A549 (cell line): ENCODE measurements at regions not wholly inside any gene's neighbourhood (a gene's known extent, or its start where the extent isn't known, plus 50 kb on each side); places are given as distances from the start of the nearest gene placed in this dataset.

ENCODE experiments used
- ATAC-seq, 2 experiments: fragments of 200-7000 bp in 1 of 2; fragments of >200 bp in 1 of 2; cut with Nextera tagmentation in 1 of 2; cut with Tn5 transposase in 1 of 2; 3 replicates each; pipeline versions ENCODE4 v1.8.0 to v1.9.1; 2018 to 2020; ENCODE audit warnings: mild to moderate bottlenecking in 1 of 2, moderate library complexity in 1 of 2
- CTCF ChIA-PET: fragments of 300-600 bp; sonication (Branson Sonifier 250); formaldehyde crosslinking; extraction: SDS; loops from one replicate; lab custom pipeline; 2021; ENCODE audit warnings: antibody characterized with exemption, inconsistent platforms; lab: Yijun Ruan, JAX
- POLR2A ChIA-PET: fragments of 350-600 bp; formaldehyde crosslinking; extraction: SDS; loops from one replicate; lab custom pipeline; 2021; ENCODE audit warnings: antibody characterized with exemption, inconsistent platforms; lab: Yijun Ruan, JAX
- DNase-seq, 2 experiments: peaks; one replicate each; pipeline versions ENCODE4 v3.0.0 to v3.0.0-alpha.2; 2011 to 2016; ENCODE audit warnings: low read depth in 1 of 2, low spot score in 1 of 2
- FAIRE-seq: peaks from 2 replicates; lab custom pipeline; 2011; peaks lifted over from hg19 to GRCh38; lab: Jason Lieb, UNC
- H3K27ac ChIP-seq, 2 experiments: fragments of >200 bp; sonication (Bioruptor Twin); formaldehyde crosslinking; 3 replicates each; pipeline ENCODE4 v1.5.1; 2016 to 2017
- H3K4me1 ChIP-seq: fragments of >200 bp; sonication (Bioruptor Twin); formaldehyde crosslinking; 3 replicates; pipeline ENCODE4 v1.6.1; 2016
- H3K4me2 ChIP-seq: fragments of >200 bp; sonication (Bioruptor Twin); formaldehyde crosslinking; 3 replicates; pipeline ENCODE4 v1.6.1; 2016
- H3K4me3 ChIP-seq: fragments of >200 bp; sonication (Bioruptor Twin); formaldehyde crosslinking; 3 replicates; pipeline ENCODE4 v1.5.1; 2016
- H3K9me3 ChIP-seq: fragments of >200 bp; sonication (Bioruptor Twin); formaldehyde crosslinking; 3 replicates; pipeline ENCODE4 v1.6.1; 2016
- BHLHE40 ChIP-seq: IDR thresholded peaks from 2 replicates; pipeline ENCODE4 v1.6.1; 2012; ENCODE audit warnings: low read depth, low read length, inconsistent platforms
- CBX2 ChIP-seq: fragments of 200-600 bp; sonication (generic); IDR thresholded peaks from 2 replicates; pipeline ENCODE4 v1.6.1; 2016; ENCODE audit warnings: low read depth, mild to moderate bottlenecking, borderline replicate concordance
- CBX8 ChIP-seq: fragments of 200-600 bp; sonication (generic); IDR thresholded peaks from 2 replicates; pipeline ENCODE4 v1.6.1; 2016
- CHD4 ChIP-seq: fragments of 200-600 bp; sonication (generic); IDR thresholded peaks from 2 replicates; pipeline ENCODE4 v1.6.1; 2016; ENCODE audit warnings: antibody characterized with exemption, mild to moderate bottlenecking, borderline replicate concordance
- EHMT2 ChIP-seq: fragments of 200-600 bp; sonication (generic); IDR thresholded peaks from 2 replicates; pipeline ENCODE4 v1.6.1; 2016; ENCODE audit warnings: antibody characterized with exemption, low read depth, mild to moderate bottlenecking, moderate library complexity
- FOSB ChIP-seq: fragments of 250-450 bp; sonication (Bioruptor Pico); IDR thresholded peaks from 2 replicates; pipeline ENCODE4 v1.5.0; 2020; ENCODE audit warnings: mild to moderate bottlenecking, moderate library complexity
- FOXS1 ChIP-seq: fragments of 250-450 bp; sonication (Bioruptor Pico); IDR thresholded peaks from 2 replicates; pipeline ENCODE4 v1.5.0; 2020; ENCODE audit warnings: mild to moderate bottlenecking, moderate library complexity
- JUNB ChIP-seq: fragments of >200 bp; sonication (Bioruptor Twin); formaldehyde crosslinking; IDR thresholded peaks from 2 replicates; pipeline ENCODE4 v1.6.1; 2016
- MAFK ChIP-seq: fragments of 450-650 bp; IDR thresholded peaks from 2 replicates; pipeline ENCODE4 v1.6.1; 2014; ENCODE audit not compliant: partially characterized antibody
- PHF8 ChIP-seq: fragments of 200-600 bp; sonication (generic); IDR thresholded peaks from 2 replicates; pipeline ENCODE4 v1.6.1; 2016; ENCODE audit warnings: low read depth, mild to moderate bottlenecking, antibody characterized with exemption, moderate library complexity, borderline replicate concordance
- RCOR1 ChIP-seq: fragments of 150-350 bp; IDR thresholded peaks from 2 replicates; pipeline ENCODE4 v1.6.1; 2014; ENCODE audit warnings: antibody characterized with exemption, low read length, low read depth
- RFX5 ChIP-seq: fragments of 450-650 bp; IDR thresholded peaks from 2 replicates; pipeline ENCODE4 v1.7.1; 2014; ENCODE audit warnings: antibody characterized with exemption, mild to moderate bottlenecking, moderate library complexity
- SREBF2 ChIP-seq: fragments of 450-650 bp; IDR thresholded peaks from 2 replicates; pipeline ENCODE4 v1.6.1; 2014; ENCODE audit warnings: mild to moderate bottlenecking, moderate library complexity
- WGBS: methylation state at CpG from one replicate; pipeline ENCODE4 v1.1.6; 2017; ENCODE audit errors: missing lambda C conversion rate; 5-methylcytosine and 5-hydroxymethylcytosine counted together
- TF ChIP-seq, protein P1 (sequence below): fragments of 150-350 bp; IDR thresholded peaks from 2 replicates; pipeline ENCODE4 v1.6.1; 2014; ENCODE audit warnings: low read depth, mild to moderate bottlenecking, low read length
- TF ChIP-seq, protein P2 (sequence below): IDR thresholded peaks from 2 replicates; pipeline ENCODE4 v1.6.1; 2012
- TF ChIP-seq, protein P3 (sequence below): fragments of >200 bp; sonication (Bioruptor Twin); formaldehyde crosslinking; IDR thresholded peaks from 3 replicates; pipeline ENCODE4 v1.5.1; 2016

DNA sequence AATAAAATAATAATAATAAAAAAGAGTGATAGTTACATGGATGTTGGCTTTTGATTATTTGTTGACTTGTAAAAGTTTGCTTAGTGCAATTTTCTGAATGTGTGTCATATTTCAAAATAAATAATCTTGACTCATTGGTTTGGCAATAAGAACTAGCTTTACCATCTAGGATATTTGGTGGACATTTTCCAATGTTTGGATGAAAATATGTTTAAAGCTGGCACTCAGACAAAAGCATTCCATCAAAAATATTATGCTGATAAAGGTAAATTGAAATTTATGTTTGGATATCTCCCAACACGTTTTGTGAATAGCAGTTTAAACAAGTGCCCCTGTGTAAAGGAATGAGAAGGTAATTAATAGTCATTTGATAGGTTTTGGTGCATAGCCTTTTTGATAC lies 62.5 kb upstream of the KCNMA1 start:
- Histone ChIP-seq H3K4me2 (no peak overlapping the region), H3K27ac (no peak overlapping the region), H3K9me3 (no peaks in the 10 kb centered on the region), H3K4me3 (no peak overlapping the region), H3K4me1 (0 out of 3 replicates have a peak, but pooled peaks cover 4% of the 10 kb centered on the region)
- ATAC-seq (no peak), DNase-seq (no peak), FAIRE-seq (no peak)
- ChIA-PET CTCF (interaction anchor here (0.9 to 2.5 kb wide), 5 partner anchors 11 to 526 kb away, joined by 3 to 7 read pairs (median 4); no protein-coding TSS in a partner anchor), POLR2A (no interaction called here)
- WGBS: 6% methylated on average over 1 of the region's 1 CpG
- no peak for TF ChIP-seq EHMT2
- TF ChIP-seq MAFK: peak; percentile 66

DNA sequence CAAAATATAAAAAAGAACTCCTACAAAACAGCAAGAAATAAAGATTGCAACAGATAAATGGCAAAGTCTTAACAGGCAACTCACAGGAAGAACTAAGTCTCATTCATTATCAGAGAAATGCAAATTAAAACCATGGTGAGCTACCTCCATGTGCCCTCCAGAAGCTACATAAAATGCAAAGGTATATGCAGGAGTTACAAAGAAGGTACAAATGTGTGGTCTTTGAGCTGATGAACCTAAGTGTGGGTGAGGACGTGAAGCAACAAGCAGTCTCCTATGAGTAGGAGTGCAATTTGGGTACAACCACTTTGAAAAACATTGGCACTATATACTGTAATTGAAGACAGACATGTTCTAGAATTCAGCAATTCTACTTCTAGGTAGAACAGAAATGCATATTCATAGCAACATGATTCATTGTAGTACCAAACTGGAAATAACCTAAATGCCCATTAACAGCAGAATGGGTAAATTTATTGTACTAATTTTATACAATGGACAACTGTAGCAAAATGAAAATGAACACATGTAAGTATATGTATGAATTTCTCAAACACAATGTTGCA lies 61.6 kb upstream of the KCNMA1 start:
- Histone ChIP-seq H3K4me2 (no peak overlapping the region), H3K9me3 (no peaks in the 10 kb centered on the region), H3K4me3 (no peak overlapping the region), H3K4me1 (0 out of 3 replicates have a peak, but pooled peaks cover 4% of the 10 kb centered on the region), H3K27ac (no peak overlapping the region)
- ChIA-PET POLR2A (no interaction called here), CTCF (no interaction called here)
- DNase-seq (no peak), FAIRE-seq (peak; percentile 13), ATAC-seq (no peak)
- TF ChIP-seq FOXS1 (CRISPR knock-in tag) (no peak), PHF8 (no peak), CHD4 (no peak), MAFK (no peak), FOSB (CRISPR knock-in tag) (no peak), CBX2 (no peak), BHLHE40 (no peak), RFX5 (no peak), RCOR1 (no peak)
- TF ChIP-seq, protein P1, sequence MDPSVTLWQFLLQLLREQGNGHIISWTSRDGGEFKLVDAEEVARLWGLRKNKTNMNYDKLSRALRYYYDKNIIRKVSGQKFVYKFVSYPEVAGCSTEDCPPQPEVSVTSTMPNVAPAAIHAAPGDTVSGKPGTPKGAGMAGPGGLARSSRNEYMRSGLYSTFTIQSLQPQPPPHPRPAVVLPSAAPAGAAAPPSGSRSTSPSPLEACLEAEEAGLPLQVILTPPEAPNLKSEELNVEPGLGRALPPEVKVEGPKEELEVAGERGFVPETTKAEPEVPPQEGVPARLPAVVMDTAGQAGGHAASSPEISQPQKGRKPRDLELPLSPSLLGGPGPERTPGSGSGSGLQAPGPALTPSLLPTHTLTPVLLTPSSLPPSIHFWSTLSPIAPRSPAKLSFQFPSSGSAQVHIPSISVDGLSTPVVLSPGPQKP: no peak
- TF ChIP-seq, protein P2, sequence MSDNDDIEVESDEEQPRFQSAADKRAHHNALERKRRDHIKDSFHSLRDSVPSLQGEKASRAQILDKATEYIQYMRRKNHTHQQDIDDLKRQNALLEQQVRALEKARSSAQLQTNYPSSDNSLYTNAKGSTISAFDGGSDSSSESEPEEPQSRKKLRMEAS: no peak
- TF ChIP-seq, protein P3, sequence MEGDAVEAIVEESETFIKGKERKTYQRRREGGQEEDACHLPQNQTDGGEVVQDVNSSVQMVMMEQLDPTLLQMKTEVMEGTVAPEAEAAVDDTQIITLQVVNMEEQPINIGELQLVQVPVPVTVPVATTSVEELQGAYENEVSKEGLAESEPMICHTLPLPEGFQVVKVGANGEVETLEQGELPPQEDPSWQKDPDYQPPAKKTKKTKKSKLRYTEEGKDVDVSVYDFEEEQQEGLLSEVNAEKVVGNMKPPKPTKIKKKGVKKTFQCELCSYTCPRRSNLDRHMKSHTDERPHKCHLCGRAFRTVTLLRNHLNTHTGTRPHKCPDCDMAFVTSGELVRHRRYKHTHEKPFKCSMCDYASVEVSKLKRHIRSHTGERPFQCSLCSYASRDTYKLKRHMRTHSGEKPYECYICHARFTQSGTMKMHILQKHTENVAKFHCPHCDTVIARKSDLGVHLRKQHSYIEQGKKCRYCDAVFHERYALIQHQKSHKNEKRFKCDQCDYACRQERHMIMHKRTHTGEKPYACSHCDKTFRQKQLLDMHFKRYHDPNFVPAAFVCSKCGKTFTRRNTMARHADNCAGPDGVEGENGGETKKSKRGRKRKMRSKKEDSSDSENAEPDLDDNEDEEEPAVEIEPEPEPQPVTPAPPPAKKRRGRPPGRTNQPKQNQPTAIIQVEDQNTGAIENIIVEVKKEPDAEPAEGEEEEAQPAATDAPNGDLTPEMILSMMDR: no peak
- 43% methylated on average over 1 of the region's 1 CpG for WGBS

DNA sequence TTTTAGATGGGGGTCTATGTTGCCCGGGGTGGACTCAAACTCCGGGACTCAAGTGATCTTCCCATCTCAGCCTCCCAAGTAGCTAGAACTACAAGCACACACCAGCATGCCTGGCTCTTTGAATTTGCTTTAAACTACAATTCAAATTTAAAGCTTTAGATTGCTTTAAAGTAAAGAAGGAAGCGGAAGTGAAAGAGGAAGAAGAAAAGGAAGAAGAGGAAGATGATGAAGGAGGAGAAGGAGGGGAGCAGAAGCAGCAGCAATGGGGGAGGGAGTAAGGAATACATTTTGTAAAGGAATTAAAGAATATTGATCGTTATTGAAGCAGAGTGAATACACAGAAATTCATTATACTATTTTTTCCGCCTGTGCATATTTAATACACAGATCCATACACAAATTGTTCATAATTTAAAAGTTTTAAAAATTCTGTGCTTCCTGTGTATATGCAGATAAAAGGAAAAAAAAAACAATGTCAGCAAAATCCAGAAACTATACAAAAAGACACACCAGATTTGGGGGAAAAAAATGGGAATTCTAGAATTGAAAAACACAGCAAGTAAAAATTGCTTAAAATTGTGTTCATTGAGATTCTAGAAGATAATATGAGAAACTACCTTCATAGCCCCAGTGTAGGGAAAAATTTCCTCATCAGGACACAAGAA lies 60.8 kb upstream of the KCNMA1 start:
- WGBS: 48% methylated on average over 5 of the region's 5 CpGs
- 0 out of 3 replicates have a peak, but pooled peaks cover 4% of the 10 kb centered on the region for H3K4me1 ChIP-seq
- DNase-seq (no peak), ATAC-seq (no peak), FAIRE-seq (no peak)
- ChIA-PET CTCF (interaction anchor here (6.2 kb wide), 1 partner anchor 14 kb away, joined by 56 read pairs; no protein-coding TSS in a partner anchor), POLR2A (no interaction called here)
- no peak overlapping the region for H3K4me2 ChIP-seq
- no peak overlapping the region for H3K27ac ChIP-seq
- TF ChIP-seq CBX8 (no peak), MAFK (peak; percentile 86), SREBF2 (no peak), JUNB (no peak)
- H3K4me3 ChIP-seq: no peak overlapping the region
- no peaks in the 10 kb centered on the region for H3K9me3 ChIP-seq
